CD14-positive monocyte (primary cell): ENCODE measurements at regions not wholly inside any gene's neighbourhood (a gene's known extent, or its start where the extent isn't known, plus 50 kb on each side); places are given as distances from the start of the nearest gene placed in this dataset.

Source experiments
- DNase-seq, 3 donors: peaks; one replicate each; pipeline ENCODE4 v3.0.0-alpha.2; 2011 to 2022
- H2AFZ ChIP-seq: 2 replicates; pipeline ENCODE4 v1.6.0; 2012; ENCODE audit warnings: mild to moderate bottlenecking, low read depth, low read length, inconsistent platforms; ENCODE audit not compliant: insufficient read depth, poor library complexity, severe bottlenecking
- H3K27ac ChIP-seq, 2 donors: 1 replicate in 1 of 2; 2 replicates in 1 of 2; pipeline ENCODE4 v1.5.1; 2012 to 2013; ENCODE audit warnings: low read length in 2 of 2, control low read depth in 1 of 2, inconsistent platforms in 1 of 2, low read depth in 1 of 2, mild to moderate bottlenecking in 1 of 2
- H3K27me3 ChIP-seq, 2 donors: one replicate each; pipeline versions ENCODE4 v1.6.0 to v1.6.1; 2011 to 2013; ENCODE audit warnings: low read length in 2 of 2; ENCODE audit not compliant: control insufficient read depth in 2 of 2, insufficient read depth in 2 of 2
- H3K36me3 ChIP-seq, 2 donors: replicated peaks in 1 of 2; 1 replicate in 1 of 2; 2 replicates in 1 of 2; pipeline versions ENCODE4 v1.5.1 to v1.6.1; 2012 to 2013; ENCODE audit warnings: low read length in 2 of 2, control low read depth in 1 of 2, inconsistent platforms in 1 of 2, mild to moderate bottlenecking in 1 of 2; ENCODE audit not compliant: insufficient read depth in 2 of 2, control insufficient read depth in 1 of 2
- H3K4me1 ChIP-seq, 2 donors: 1 replicate in 1 of 2; 2 replicates in 1 of 2; pipeline versions ENCODE4 v1.5.1 to v1.6.1; 2012 to 2013; ENCODE audit warnings: low read length in 2 of 2, control low read depth in 1 of 2, inconsistent platforms in 1 of 2, mild to moderate bottlenecking in 1 of 2, moderate library complexity in 1 of 2; ENCODE audit not compliant: insufficient read depth in 2 of 2, control insufficient read depth in 1 of 2
- H3K4me2 ChIP-seq: replicated peaks from 2 replicates; pipeline ENCODE3; 2012; ENCODE audit warnings: low read length, moderate library complexity, mild to moderate bottlenecking; ENCODE audit not compliant: poor library complexity, severe bottlenecking; ENCODE audit errors: extremely low read depth
- H3K4me3 ChIP-seq, 3 experiments: fragments of 200-600 bp in 1 of 3; sonication (generic) in 1 of 3; replicated peaks in 1 of 3; 1 replicate in 2 of 3; 2 replicates in 1 of 3; pipeline ENCODE4 v1.5.1; 2011 to 2013; ENCODE audit warnings: low read length in 3 of 3, mild to moderate bottlenecking in 3 of 3, control low read depth in 2 of 3, low read depth in 2 of 3, inconsistent platforms in 1 of 3, moderate library complexity in 1 of 3
- H3K79me2 ChIP-seq: 2 replicates; pipeline ENCODE4 v1.6.0; 2012; ENCODE audit warnings: mild to moderate bottlenecking, control low read depth, inconsistent platforms, low read length, moderate library complexity; ENCODE audit not compliant: insufficient read depth
- H3K9ac ChIP-seq: 2 replicates; pipeline ENCODE4 v1.6.0; 2017; ENCODE audit warnings: low read length, mild to moderate bottlenecking; ENCODE audit not compliant: insufficient read depth, poor library complexity, severe bottlenecking
- H3K9me3 ChIP-seq, 2 donors: replicated peaks in 1 of 2; 1 replicate in 1 of 2; 2 replicates in 1 of 2; pipeline versions ENCODE4 v1.5.1 to v1.6.1; 2012 to 2013; ENCODE audit warnings: low read length in 2 of 2, control low read depth in 1 of 2; ENCODE audit not compliant: control insufficient read depth in 1 of 2, insufficient read depth in 1 of 2
- H4K20me1 ChIP-seq: 2 replicates; pipeline ENCODE4 v1.6.0; 2012; ENCODE audit warnings: mild to moderate bottlenecking, low read length, control low read depth, moderate library complexity; ENCODE audit not compliant: insufficient read depth
- H3K27ac Mint-ChIP-seq, 7 donors: one replicate each; pipeline ENCODE4 v1.8.0; 2020; ENCODE audit warnings: mild to moderate bottlenecking in 7 of 7, mixed read lengths in 7 of 7, moderate library complexity in 6 of 7, inconsistent platforms in 2 of 7
- H3K27me3 Mint-ChIP-seq, 3 donors: one replicate each; pipeline ENCODE4 v1.8.0; 2021 to 2022; ENCODE audit warnings: low read depth in 3 of 3, mild to moderate bottlenecking in 3 of 3, mixed read lengths in 3 of 3, moderate library complexity in 3 of 3, inconsistent platforms in 1 of 3
- H3K36me3 Mint-ChIP-seq, 2 donors: one replicate each; pipeline ENCODE4 v1.8.0; 2020; ENCODE audit warnings: mixed read lengths in 2 of 2, inconsistent platforms in 1 of 2, mild to moderate bottlenecking in 1 of 2
- H3K4me1 Mint-ChIP-seq: one replicate; pipeline ENCODE4 v1.8.0; 2020; ENCODE audit warnings: mild to moderate bottlenecking, mixed read lengths
- H3K4me3 Mint-ChIP-seq, 2 donors: one replicate each; pipeline ENCODE4 v1.8.0; 2020; ENCODE audit warnings: mild to moderate bottlenecking in 2 of 2, mixed read lengths in 2 of 2, moderate library complexity in 1 of 2
- H3K9me3 Mint-ChIP-seq, 7 donors: one replicate each; pipeline ENCODE4 v1.8.0; 2020 to 2022; ENCODE audit warnings: mixed read lengths in 7 of 7, mild to moderate bottlenecking in 6 of 7, moderate library complexity in 6 of 7, inconsistent platforms in 2 of 7
- WGBS: methylation state at CpG from one replicate; pipeline ENCODE4 v1.1.5; 2013; ENCODE audit warnings: missing lambda C conversion rate; ENCODE audit not compliant: insufficient coverage; 5-methylcytosine and 5-hydroxymethylcytosine counted together
- intact Hi-C, 2 donors: fragments of 100-400 bp; cut with micrococcal nuclease; formaldehyde crosslinking; loops; one replicate each; pipeline versions ENCODE4 v1.15.0 to v1.15.1; 2023
- TF ChIP-seq, protein P1 (sequence below): fragments of 200-600 bp; IDR thresholded peaks from one replicate; pipeline ENCODE4 v1.8.0; 2022; ENCODE audit warnings: antibody characterized with exemption, mild to moderate bottlenecking

DNA sequence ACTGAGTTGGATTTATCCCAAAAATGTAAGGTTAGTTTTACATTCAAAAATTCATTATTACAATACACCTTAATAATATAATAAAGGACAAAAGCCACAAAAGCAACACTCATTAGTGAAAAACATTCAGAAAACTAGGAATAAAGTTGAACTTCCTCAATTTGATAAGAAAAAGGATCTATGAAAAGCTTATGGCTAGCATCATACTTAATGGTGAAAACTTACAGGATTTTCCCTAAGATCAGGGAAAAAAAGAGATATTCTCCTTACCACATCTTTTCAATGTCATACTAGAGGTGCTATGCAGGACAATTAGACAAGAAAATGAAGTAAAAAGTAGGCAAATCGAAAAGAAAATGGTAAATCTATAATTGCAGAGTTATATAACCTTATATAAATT, 279.9 kb downstream of the CGGBP1 start:
- Histone ChIP-seq H3K27me3 (no peaks in the 10 kb centered on the region), H4K20me1 (no peaks in the 10 kb centered on the region), H3K4me1 (peaks cover 9 to 25% of the 10 kb centered on the region in 2 donors), H3K36me3 (no peaks in the 10 kb centered on the region), H3K79me2 (no peaks in the 10 kb centered on the region), H2AFZ (no peak overlapping the region), H3K27ac (no peak overlapping the region), H3K4me2 (no peak overlapping the region), H3K9ac (no peak overlapping the region), H3K4me3 (no peak overlapping the region), H3K9me3 (peaks cover 0 to 15% of the 10 kb centered on the region in 2 donors)
- no CpG with 5 or more reads among the region's 1 CpG for WGBS
- H3K27ac Mint-ChIP-seq: no peak overlapping the region
- no peaks in the 10 kb centered on the region for H3K36me3 Mint-ChIP-seq
- peaks cover 24% of the 10 kb centered on the region for H3K4me1 Mint-ChIP-seq
- intact Hi-C loops: loop anchor here in 1 of 2 donors (10.0 kb wide), 1 partner anchor 226 kb away; no protein-coding TSS in a partner anchor
- H3K4me3 Mint-ChIP-seq: no peak overlapping the region
- peaks cover 13 to 32% (median 22%) of the 10 kb centered on the region in 7 donors for H3K9me3 Mint-ChIP-seq
- no peak for DNase-seq
- no peaks in the 10 kb centered on the region for H3K27me3 Mint-ChIP-seq
- TF ChIP-seq, protein P1, sequence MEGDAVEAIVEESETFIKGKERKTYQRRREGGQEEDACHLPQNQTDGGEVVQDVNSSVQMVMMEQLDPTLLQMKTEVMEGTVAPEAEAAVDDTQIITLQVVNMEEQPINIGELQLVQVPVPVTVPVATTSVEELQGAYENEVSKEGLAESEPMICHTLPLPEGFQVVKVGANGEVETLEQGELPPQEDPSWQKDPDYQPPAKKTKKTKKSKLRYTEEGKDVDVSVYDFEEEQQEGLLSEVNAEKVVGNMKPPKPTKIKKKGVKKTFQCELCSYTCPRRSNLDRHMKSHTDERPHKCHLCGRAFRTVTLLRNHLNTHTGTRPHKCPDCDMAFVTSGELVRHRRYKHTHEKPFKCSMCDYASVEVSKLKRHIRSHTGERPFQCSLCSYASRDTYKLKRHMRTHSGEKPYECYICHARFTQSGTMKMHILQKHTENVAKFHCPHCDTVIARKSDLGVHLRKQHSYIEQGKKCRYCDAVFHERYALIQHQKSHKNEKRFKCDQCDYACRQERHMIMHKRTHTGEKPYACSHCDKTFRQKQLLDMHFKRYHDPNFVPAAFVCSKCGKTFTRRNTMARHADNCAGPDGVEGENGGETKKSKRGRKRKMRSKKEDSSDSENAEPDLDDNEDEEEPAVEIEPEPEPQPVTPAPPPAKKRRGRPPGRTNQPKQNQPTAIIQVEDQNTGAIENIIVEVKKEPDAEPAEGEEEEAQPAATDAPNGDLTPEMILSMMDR: no peak

DNA sequence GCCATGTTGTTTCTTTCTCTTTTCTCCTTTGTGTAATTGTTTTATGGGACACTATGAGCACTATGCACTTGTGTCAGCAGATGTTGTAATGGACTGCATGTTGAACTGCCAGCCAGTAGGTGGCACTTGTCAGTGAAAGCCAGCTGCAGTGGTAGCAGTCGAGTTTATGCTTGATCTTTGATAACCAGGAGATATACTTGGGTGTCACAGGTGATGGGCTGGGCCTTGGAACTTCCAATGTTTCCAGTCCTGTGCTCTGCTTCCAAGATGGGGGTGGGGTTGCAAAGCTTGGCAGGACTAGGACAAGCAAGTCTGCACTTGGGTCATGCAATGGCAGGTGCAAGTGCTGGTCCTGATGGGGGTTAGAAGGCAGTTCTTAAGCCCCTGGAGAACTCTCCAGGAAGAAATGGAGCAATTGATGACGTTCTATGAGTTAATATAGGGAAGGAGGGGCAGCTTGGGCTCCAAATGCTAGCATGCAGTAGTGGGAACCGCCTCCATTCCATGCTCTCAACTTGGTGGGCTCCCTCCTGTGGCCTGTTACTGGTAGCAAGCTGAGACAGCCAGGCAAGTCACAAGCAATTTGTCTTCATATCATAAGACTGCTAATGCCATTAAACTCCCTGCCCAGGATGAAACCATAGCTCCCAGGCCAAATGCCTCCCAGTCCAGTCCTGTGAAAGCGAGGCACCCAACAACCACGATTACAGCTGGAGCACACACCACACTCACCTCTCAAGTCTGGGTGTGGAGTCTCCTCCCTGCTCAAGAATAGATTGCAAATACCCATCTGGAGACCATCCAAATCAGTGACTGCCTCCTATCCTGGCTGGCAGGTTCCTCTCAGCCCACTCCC, 287.2 kb downstream of the CGGBP1 start:
- WGBS: 52% methylated on average over 5 of the region's 5 CpGs
- H3K9me3 ChIP-seq: peaks cover 0 to 9% of the 10 kb centered on the region in 2 donors
- no peak overlapping the region for H3K27ac ChIP-seq
- H3K36me3 ChIP-seq: no peaks in the 10 kb centered on the region
- H2AFZ ChIP-seq: peak overlapping the region; percentile 25
- no peaks in the 10 kb centered on the region for H3K79me2 ChIP-seq
- peak; percentile 42 to 67 (median 66) for DNase-seq
- no peaks in the 10 kb centered on the region for H4K20me1 ChIP-seq
- no peak overlapping the region for H3K4me3 ChIP-seq
- H3K4me1 ChIP-seq: peaks cover 0 to 3% of the 10 kb centered on the region in 2 donors
- no peak overlapping the region for H3K4me3 Mint-ChIP-seq
- H3K27me3 Mint-ChIP-seq: peaks cover 0 to 3% (median 2%) of the 10 kb centered on the region in 3 donors
- no peak overlapping the region for H3K9ac ChIP-seq
- intact Hi-C loops: loop anchor here in 1 of 2 donors (10.0 kb wide), 1 partner anchor 233 kb away; no protein-coding TSS in a partner anchor
- peaks cover 4 to 19% (median 12%) of the 10 kb centered on the region in 7 donors for H3K9me3 Mint-ChIP-seq
- H3K27ac Mint-ChIP-seq: peak overlapping the region in 2 of 7 donors; percentile 4 to 67
- TF ChIP-seq, protein P1: peak; percentile 87
- H3K4me2 ChIP-seq: no peak overlapping the region
- H3K27me3 ChIP-seq: no peaks in the 10 kb centered on the region
- H3K4me1 Mint-ChIP-seq: peaks cover 5% of the 10 kb centered on the region
- H3K36me3 Mint-ChIP-seq: no peaks in the 10 kb centered on the region
